Naive B cell (primary cell): ENCODE measurements at regions not wholly inside any gene's neighbourhood (a gene's known extent, or its start where the extent isn't known, plus 50 kb on each side); places are given as distances from the start of the nearest gene placed in this dataset.

Experiments
- ATAC-seq, 2 donors: fragments of 150-1000 bp; cut with Tn5 transposase; 2 replicates each; pipeline ENCODE4 v1.10.0; 2021; ENCODE audit warnings: low read depth in 2 of 2, mild to moderate bottlenecking in 2 of 2, moderate library complexity in 2 of 2
- DNase-seq: peaks from one replicate; pipeline ENCODE4 v3.0.0; 2022
- H3K27ac Mint-ChIP-seq, 6 donors: one replicate each; pipeline ENCODE4 v1.8.0; 2020 to 2022; ENCODE audit warnings: mild to moderate bottlenecking in 6 of 6, mixed read lengths in 6 of 6, moderate library complexity in 5 of 6, inconsistent platforms in 2 of 6
- H3K27me3 Mint-ChIP-seq, 3 donors: one replicate each; pipeline ENCODE4 v1.8.0; 2021 to 2022; ENCODE audit warnings: mixed read lengths in 3 of 3, mild to moderate bottlenecking in 1 of 3
- H3K36me3 Mint-ChIP-seq, 2 donors: one replicate each; pipeline ENCODE4 v1.8.0; 2020 to 2022; ENCODE audit warnings: mixed read lengths in 2 of 2, inconsistent platforms in 1 of 2, mild to moderate bottlenecking in 1 of 2
- H3K4me1 Mint-ChIP-seq, 3 donors: one replicate each; pipeline ENCODE4 v1.8.0; 2020 to 2022; ENCODE audit warnings: mixed read lengths in 3 of 3, inconsistent platforms in 1 of 3, mild to moderate bottlenecking in 1 of 3, moderate library complexity in 1 of 3
- H3K4me3 Mint-ChIP-seq, 8 donors: one replicate each; pipeline ENCODE4 v1.8.0; 2020 to 2022; ENCODE audit warnings: mild to moderate bottlenecking in 8 of 8, mixed read lengths in 8 of 8, moderate library complexity in 8 of 8, inconsistent platforms in 2 of 8
- H3K9me3 Mint-ChIP-seq, 7 donors: one replicate each; pipeline ENCODE4 v1.8.0; 2020 to 2022; ENCODE audit warnings: mixed read lengths in 7 of 7, mild to moderate bottlenecking in 5 of 7, inconsistent platforms in 2 of 7, moderate library complexity in 1 of 7

GRCh38 chr14:54104601-54105145, 148.0 kb upstream of the BMP4 start:
- no peaks in the 10 kb centered on the region for H3K4me1 Mint-ChIP-seq
- DNase-seq (no peak), ATAC-seq (no peak)
- no peak overlapping the region for H3K4me3 Mint-ChIP-seq
- H3K36me3 Mint-ChIP-seq = no peaks in the 10 kb centered on the region
- no peak overlapping the region for H3K27ac Mint-ChIP-seq
- no peaks in the 10 kb centered on the region for H3K9me3 Mint-ChIP-seq
- H3K27me3 Mint-ChIP-seq = peaks cover 0 to 17% (median 0%) of the 10 kb centered on the region in 3 donors

GRCh38 chr14:54105406-54105805, 148.8 kb upstream of the BMP4 start:
- no peak for ATAC-seq
- no peak overlapping the region for H3K4me3 Mint-ChIP-seq

GRCh38 chr14:54105898-54106297, 149.3 kb upstream of the BMP4 start:
- H3K27me3 Mint-ChIP-seq = peaks cover 0 to 17% (median 0%) of the 10 kb centered on the region in 3 donors
- no peak for DNase-seq
- H3K4me3 Mint-ChIP-seq = no peak overlapping the region
- H3K9me3 Mint-ChIP-seq = no peaks in the 10 kb centered on the region
- no peaks in the 10 kb centered on the region for H3K36me3 Mint-ChIP-seq
- no peak for ATAC-seq
- H3K27ac Mint-ChIP-seq = no peak overlapping the region
- H3K4me1 Mint-ChIP-seq = no peaks in the 10 kb centered on the region

More at GRCh38 chr14:54105406-54105805, 148.8 kb upstream of the BMP4 start:
- H3K4me1 Mint-ChIP-seq = no peaks in the 10 kb centered on the region
- H3K36me3 Mint-ChIP-seq = no peaks in the 10 kb centered on the region
- H3K27ac Mint-ChIP-seq = no peak overlapping the region
- DNase-seq = no peak
- H3K27me3 Mint-ChIP-seq = peaks cover 0 to 17% (median 0%) of the 10 kb centered on the region in 3 donors
- no peaks in the 10 kb centered on the region for H3K9me3 Mint-ChIP-seq

GRCh38 chr14:54106661-54107377, 150.2 kb upstream of the BMP4 start:
- H3K4me3 Mint-ChIP-seq = no peak overlapping the region
- H3K36me3 Mint-ChIP-seq = no peaks in the 10 kb centered on the region
- H3K27ac Mint-ChIP-seq = no peak overlapping the region
- peaks cover 0 to 17% (median 3%) of the 10 kb centered on the region in 3 donors for H3K27me3 Mint-ChIP-seq
- no peak for ATAC-seq
- no peaks in the 10 kb centered on the region for H3K4me1 Mint-ChIP-seq
- peaks cover 0 to 2% (median 0%) of the 10 kb centered on the region in 7 donors for H3K9me3 Mint-ChIP-seq
- DNase-seq = no peak

GRCh38 chr14:54108481-54109471, 152.2 kb upstream of the BMP4 start:
- H3K27ac Mint-ChIP-seq = no peak overlapping the region
- no peak overlapping the region for H3K4me3 Mint-ChIP-seq

GRCh38 chr14:54109521-54110120, 153.0 kb upstream of the BMP4 start:
- Mint-ChIP-seq H3K9me3 (peaks cover 0 to 9% (median 2%) of the 10 kb centered on the region in 7 donors), H3K4me3 (no peak overlapping the region), H3K27ac (no peak overlapping the region), H3K27me3 (peaks cover 0 to 16% (median 5%) of the 10 kb centered on the region in 3 donors), H3K36me3 (no peaks in the 10 kb centered on the region), H3K4me1 (no peaks in the 10 kb centered on the region)
- ATAC-seq (no peak), DNase-seq (no peak)

More at GRCh38 chr14:54108481-54109471, 152.2 kb upstream of the BMP4 start:
- no peaks in the 10 kb centered on the region for H3K36me3 Mint-ChIP-seq
- ATAC-seq (no peak), DNase-seq (no peak)
- H3K4me1 Mint-ChIP-seq = no peaks in the 10 kb centered on the region
- H3K27me3 Mint-ChIP-seq = peaks cover 0 to 16% (median 5%) of the 10 kb centered on the region in 3 donors
- H3K9me3 Mint-ChIP-seq = peaks cover 0 to 9% (median 2%) of the 10 kb centered on the region in 7 donors

- no peak for ATAC-seq
- H3K9me3 Mint-ChIP-seq = peaks cover 0 to 9% (median 2%) of the 10 kb centered on the region in 7 donors
- H3K27ac Mint-ChIP-seq = no peak overlapping the region
- peaks cover 0 to 5% (median 4%) of the 10 kb centered on the region in 3 donors for H3K27me3 Mint-ChIP-seq
- H3K36me3 Mint-ChIP-seq = no peaks in the 10 kb centered on the region
- no peak for DNase-seq
- no peak overlapping the region for H3K4me3 Mint-ChIP-seq
- no peaks in the 10 kb centered on the region for H3K4me1 Mint-ChIP-seq
Measured at GRCh38 chr14:54114941-54115340, 158.3 kb upstream of the BMP4 start.

- Mint-ChIP-seq H3K4me1 (no peaks in the 10 kb centered on the region), H3K4me3 (no peak overlapping the region), H3K27me3 (peaks cover 0 to 5% (median 4%) of the 10 kb centered on the region in 3 donors), H3K36me3 (no peaks in the 10 kb centered on the region), H3K27ac (no peak overlapping the region), H3K9me3 (peaks cover 0 to 9% (median 2%) of the 10 kb centered on the region in 7 donors)
- ATAC-seq = no peak
- DNase-seq = no peak
Measured at GRCh38 chr14:54116198-54116885, 159.7 kb upstream of the BMP4 start.

GRCh38 chr14:54116972-54117371, 160.3 kb upstream of the BMP4 start:
- H3K27me3 Mint-ChIP-seq = peaks cover 0 to 4% (median under 1%) of the 10 kb centered on the region in 3 donors
- no peaks in the 10 kb centered on the region for H3K4me1 Mint-ChIP-seq
- H3K27ac Mint-ChIP-seq = no peak overlapping the region
- peaks cover 0 to 6% (median 0%) of the 10 kb centered on the region in 7 donors for H3K9me3 Mint-ChIP-seq
- H3K4me3 Mint-ChIP-seq = no peak overlapping the region
- no peaks in the 10 kb centered on the region for H3K36me3 Mint-ChIP-seq
- ATAC-seq (no peak), DNase-seq (no peak)

GRCh38 chr14:54117396-54117795, 160.8 kb upstream of the BMP4 start:
- no peaks in the 10 kb centered on the region for H3K36me3 Mint-ChIP-seq
- H3K4me3 Mint-ChIP-seq = no peak overlapping the region
- ATAC-seq (no peak), DNase-seq (no peak)
- H3K9me3 Mint-ChIP-seq = peaks cover 0 to 3% (median 0%) of the 10 kb centered on the region in 7 donors
- H3K4me1 Mint-ChIP-seq = no peaks in the 10 kb centered on the region
- no peak overlapping the region for H3K27ac Mint-ChIP-seq
- H3K27me3 Mint-ChIP-seq = peaks cover 0 to 4% (median 0%) of the 10 kb centered on the region in 3 donors

GRCh38 chr14:54117924-54118323, 161.3 kb upstream of the BMP4 start:
- no peaks in the 10 kb centered on the region for H3K36me3 Mint-ChIP-seq
- H3K4me3 Mint-ChIP-seq = no peak overlapping the region
- peaks cover 0 to 4% (median 0%) of the 10 kb centered on the region in 3 donors for H3K27me3 Mint-ChIP-seq
- ATAC-seq (no peak), DNase-seq (no peak)
- H3K4me1 Mint-ChIP-seq = no peaks in the 10 kb centered on the region
- H3K9me3 Mint-ChIP-seq = peaks cover 0 to 2% (median 0%) of the 10 kb centered on the region in 7 donors
- H3K27ac Mint-ChIP-seq = no peak overlapping the region

GRCh38 chr14:54120260-54120659, 163.6 kb upstream of the BMP4 start:
- Mint-ChIP-seq H3K4me3 (no peak overlapping the region), H3K27ac (no peak overlapping the region), H3K27me3 (peaks cover 0 to 6% (median 0%) of the 10 kb centered on the region in 3 donors), H3K36me3 (no peaks in the 10 kb centered on the region), H3K9me3 (peaks cover 2 to 6% (median 4%) of the 10 kb centered on the region in 7 donors), H3K4me1 (no peaks in the 10 kb centered on the region)
- DNase-seq = no peak
- no peak for ATAC-seq
